HEK293 (cell line): ENCODE measurements at regions not wholly inside any gene's neighbourhood (a gene's known extent, or its start where the extent isn't known, plus 50 kb on each side); places are given as distances from the start of the nearest gene placed in this dataset.

Experiments used
- CTCF ChIA-PET: fragments of 350-600 bp; formaldehyde crosslinking; extraction: SDS; loops from one replicate; lab custom pipeline; 2021; ENCODE audit warnings: antibody characterized with exemption; lab: Yijun Ruan, JAX
- POLR2A ChIA-PET: fragments of 300-600 bp; formaldehyde crosslinking; extraction: SDS; loops from one replicate; lab custom pipeline; 2020; ENCODE audit warnings: antibody characterized with exemption, inconsistent platforms; lab: Yijun Ruan, JAX
- H3K27ac ChIP-seq: fragments of 200-500 bp; sonication (Bioruptor generic); 2 replicates; pipeline ENCODE4 v1.5.1; 2014; ENCODE audit warnings: low read depth, low read length, control low read depth, inconsistent platforms; ENCODE audit errors: extremely low read depth
- H3K36me3 ChIP-seq, 2 experiments: fragments of 200-500 bp in 1 of 2; sonication (Bioruptor generic) in 1 of 2; 1 replicate in 1 of 2; 2 replicates in 1 of 2; pipeline ENCODE4 v1.5.1; 2014 to 2017; ENCODE audit warnings: inconsistent platforms in 2 of 2, low read length in 2 of 2; ENCODE audit not compliant: control insufficient read depth in 2 of 2, insufficient read depth in 1 of 2
- H3K4me1 ChIP-seq: fragments of 200-500 bp; sonication (Bioruptor generic); 2 replicates; pipeline ENCODE4 v1.5.1; 2014; ENCODE audit warnings: mild to moderate bottlenecking, low read length, inconsistent platforms; ENCODE audit not compliant: control insufficient read depth, insufficient read depth
- H3K4me3 ChIP-seq: 2 replicates; pipeline ENCODE4 v1.5.1; 2011; ENCODE audit warnings: low read depth, mild to moderate bottlenecking, control low read depth, low read length, moderate library complexity
- H3K9me3 ChIP-seq: fragments of 200-500 bp; sonication (Bioruptor generic); 2 replicates; pipeline ENCODE4 v1.5.1; 2014; ENCODE audit warnings: low read depth, low read length, inconsistent platforms; ENCODE audit not compliant: control insufficient read depth, insufficient read depth
- GLIS1 ChIP-seq: fragments of 450-650 bp; formaldehyde crosslinking; IDR thresholded peaks from 2 replicates; pipeline ENCODE4 v1.5.1; 2016; ENCODE audit warnings: missing biosample characterization, missing genetic modification characterization
- HIC1 ChIP-seq: fragments of 450-650 bp; formaldehyde crosslinking; IDR thresholded peaks from 2 replicates; pipeline ENCODE4 v1.5.1; 2016; ENCODE audit warnings: missing biosample characterization, missing genetic modification characterization
- MYNN ChIP-seq: fragments of 450-650 bp; formaldehyde crosslinking; IDR thresholded peaks from 2 replicates; pipeline ENCODE4 v1.5.1; 2016; ENCODE audit warnings: missing biosample characterization, missing genetic modification characterization, borderline replicate concordance
- YY2 ChIP-seq: fragments of 450-650 bp; formaldehyde crosslinking; IDR thresholded peaks from 2 replicates; pipeline ENCODE4 v1.5.1; 2016; ENCODE audit warnings: missing biosample characterization, missing genetic modification characterization
- ZBTB1 ChIP-seq: fragments of 450-650 bp; formaldehyde crosslinking; IDR thresholded peaks from 2 replicates; pipeline ENCODE4 v1.5.1; 2016; ENCODE audit warnings: missing biosample characterization, missing genetic modification characterization
- ZNF169 ChIP-seq: fragments of 450-650 bp; formaldehyde crosslinking; IDR thresholded peaks from 2 replicates; pipeline ENCODE4 v1.5.1; 2016; ENCODE audit warnings: missing biosample characterization, missing genetic modification characterization
- ZNF416 ChIP-seq: fragments of 450-650 bp; formaldehyde crosslinking; IDR thresholded peaks from 2 replicates; pipeline ENCODE4 v1.5.1; 2016; ENCODE audit warnings: missing biosample characterization, missing genetic modification characterization
- ZNF48 ChIP-seq: fragments of 450-650 bp; formaldehyde crosslinking; IDR thresholded peaks from 2 replicates; pipeline ENCODE4 v1.5.1; 2016; ENCODE audit warnings: missing biosample characterization, missing genetic modification characterization
- ZNF549 ChIP-seq: fragments of 450-650 bp; IDR thresholded peaks from 2 replicates; pipeline ENCODE4 v1.5.1; 2018; ENCODE audit warnings: missing biosample characterization, missing genetic modification characterization, mild to moderate bottlenecking, inconsistent platforms, moderate library complexity
- ZNF621 ChIP-seq: fragments of 450-650 bp; formaldehyde crosslinking; IDR thresholded peaks from 2 replicates; pipeline ENCODE4 v1.5.1; 2017; ENCODE audit warnings: missing biosample characterization, missing genetic modification characterization
- ZNF654 ChIP-seq: fragments of 450-650 bp; formaldehyde crosslinking; IDR thresholded peaks from 2 replicates; pipeline ENCODE4 v1.5.1; 2016; ENCODE audit warnings: low read depth, missing biosample characterization, missing genetic modification characterization
- ZNF670 ChIP-seq: fragments of 450-650 bp; formaldehyde crosslinking; IDR thresholded peaks from 2 replicates; pipeline ENCODE4 v1.5.1; 2016; ENCODE audit warnings: missing biosample characterization, missing genetic modification characterization, low read depth
- ZNF777 ChIP-seq: fragments of 450-650 bp; formaldehyde crosslinking; IDR thresholded peaks from 2 replicates; pipeline ENCODE4 v1.5.1; 2017; ENCODE audit warnings: missing biosample characterization, missing genetic modification characterization, borderline replicate concordance
- ZSCAN5A ChIP-seq: fragments of 450-650 bp; formaldehyde crosslinking; IDR thresholded peaks from 2 replicates; pipeline ENCODE4 v1.5.1; 2016; ENCODE audit warnings: missing biosample characterization, missing genetic modification characterization
- TF ChIP-seq, protein P1 (sequence below): fragments of 450-650 bp; formaldehyde crosslinking; IDR thresholded peaks from 2 replicates; pipeline ENCODE4; 2016; ENCODE audit warnings: missing biosample characterization, missing genetic modification characterization
- TF ChIP-seq, protein P2 (sequence below): fragments of 450-650 bp; formaldehyde crosslinking; IDR thresholded peaks from 2 replicates; pipeline ENCODE4 v1.5.1; 2017; ENCODE audit warnings: missing biosample characterization, missing genetic modification characterization
- TF ChIP-seq, protein P3 (sequence below): fragments of 450-650 bp; formaldehyde crosslinking; IDR thresholded peaks from 2 replicates; pipeline ENCODE4 v1.5.1; 2016; ENCODE audit warnings: missing biosample characterization, missing genetic modification characterization

DNA sequence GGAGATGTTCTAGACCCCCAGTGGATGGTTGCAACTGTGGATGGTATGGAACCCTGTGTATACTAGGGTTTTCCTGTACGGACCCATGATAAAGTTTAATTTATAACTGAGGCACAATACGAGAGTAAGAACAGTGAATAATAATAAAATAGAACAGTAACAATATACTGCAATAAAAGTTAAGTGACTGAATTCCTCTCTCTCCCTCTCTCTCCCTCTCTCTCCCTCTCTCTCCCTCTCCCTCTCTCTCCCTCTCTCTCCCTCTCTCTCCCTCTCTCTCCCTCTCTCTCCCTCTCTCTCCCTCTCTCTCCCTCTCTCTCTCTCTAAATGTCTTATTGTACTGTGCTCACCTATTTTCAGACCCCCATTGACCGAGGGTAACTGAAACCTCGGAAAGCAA, 291.0 kb downstream of the IRF8 start:
- H3K36me3 ChIP-seq = no peaks in the 10 kb centered on the region
- TF ChIP-seq ZNF169 (tag by site-specific recombination) = peak; percentile 74; the same call in 1 of the 2 replicates
- TF ChIP-seq, protein P1, sequence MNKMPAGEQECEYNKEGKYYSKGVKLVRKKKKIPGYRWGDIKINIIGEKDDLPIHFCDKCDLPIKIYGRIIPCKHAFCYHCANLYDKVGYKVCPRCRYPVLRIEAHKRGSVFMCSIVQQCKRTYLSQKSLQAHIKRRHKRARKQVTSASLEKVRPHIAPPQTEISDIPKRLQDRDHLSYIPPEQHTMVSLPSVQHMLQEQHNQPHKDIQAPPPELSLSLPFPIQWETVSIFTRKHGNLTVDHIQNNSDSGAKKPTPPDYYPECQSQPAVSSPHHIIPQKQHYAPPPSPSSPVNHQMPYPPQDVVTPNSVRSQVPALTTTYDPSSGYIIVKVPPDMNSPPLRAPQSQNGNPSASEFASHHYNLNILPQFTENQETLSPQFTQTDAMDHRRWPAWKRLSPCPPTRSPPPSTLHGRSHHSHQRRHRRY = no peak
- TF ChIP-seq ZNF48 (tag by site-specific recombination) = no peak
- TF ChIP-seq, protein P2, sequence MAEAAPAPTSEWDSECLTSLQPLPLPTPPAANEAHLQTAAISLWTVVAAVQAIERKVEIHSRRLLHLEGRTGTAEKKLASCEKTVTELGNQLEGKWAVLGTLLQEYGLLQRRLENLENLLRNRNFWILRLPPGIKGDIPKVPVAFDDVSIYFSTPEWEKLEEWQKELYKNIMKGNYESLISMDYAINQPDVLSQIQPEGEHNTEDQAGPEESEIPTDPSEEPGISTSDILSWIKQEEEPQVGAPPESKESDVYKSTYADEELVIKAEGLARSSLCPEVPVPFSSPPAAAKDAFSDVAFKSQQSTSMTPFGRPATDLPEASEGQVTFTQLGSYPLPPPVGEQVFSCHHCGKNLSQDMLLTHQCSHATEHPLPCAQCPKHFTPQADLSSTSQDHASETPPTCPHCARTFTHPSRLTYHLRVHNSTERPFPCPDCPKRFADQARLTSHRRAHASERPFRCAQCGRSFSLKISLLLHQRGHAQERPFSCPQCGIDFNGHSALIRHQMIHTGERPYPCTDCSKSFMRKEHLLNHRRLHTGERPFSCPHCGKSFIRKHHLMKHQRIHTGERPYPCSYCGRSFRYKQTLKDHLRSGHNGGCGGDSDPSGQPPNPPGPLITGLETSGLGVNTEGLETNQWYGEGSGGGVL (tag by site-specific recombination) = peak; percentile 39; the same call in 1 of the 2 replicates
- no peak overlapping the region for H3K27ac ChIP-seq
- ChIA-PET POLR2A (no interaction called here), CTCF (no interaction called here)
- H3K4me3 ChIP-seq = no peak overlapping the region
- H3K9me3 ChIP-seq = no peaks in the 10 kb centered on the region
- H3K4me1 ChIP-seq = no peaks in the 10 kb centered on the region

- no peaks in the 10 kb centered on the region for H3K9me3 ChIP-seq
- CTCF ChIA-PET = no interaction called here
- no peak overlapping the region for H3K4me3 ChIP-seq
- H3K36me3 ChIP-seq = no peaks in the 10 kb centered on the region
- no peak overlapping the region for H3K27ac ChIP-seq
- H3K4me1 ChIP-seq = no peaks in the 10 kb centered on the region
- POLR2A ChIA-PET = no interaction called here
- TF ChIP-seq ZNF621 (tag by site-specific recombination) = no peak
- TF ChIP-seq ZNF416 (tag by site-specific recombination) = no peak
- TF ChIP-seq, all 188 proteins: peak for 0
These were observed 292.7 kb downstream of the IRF8 start for GRCh38 chr16:86191663-86192062.

DNA sequence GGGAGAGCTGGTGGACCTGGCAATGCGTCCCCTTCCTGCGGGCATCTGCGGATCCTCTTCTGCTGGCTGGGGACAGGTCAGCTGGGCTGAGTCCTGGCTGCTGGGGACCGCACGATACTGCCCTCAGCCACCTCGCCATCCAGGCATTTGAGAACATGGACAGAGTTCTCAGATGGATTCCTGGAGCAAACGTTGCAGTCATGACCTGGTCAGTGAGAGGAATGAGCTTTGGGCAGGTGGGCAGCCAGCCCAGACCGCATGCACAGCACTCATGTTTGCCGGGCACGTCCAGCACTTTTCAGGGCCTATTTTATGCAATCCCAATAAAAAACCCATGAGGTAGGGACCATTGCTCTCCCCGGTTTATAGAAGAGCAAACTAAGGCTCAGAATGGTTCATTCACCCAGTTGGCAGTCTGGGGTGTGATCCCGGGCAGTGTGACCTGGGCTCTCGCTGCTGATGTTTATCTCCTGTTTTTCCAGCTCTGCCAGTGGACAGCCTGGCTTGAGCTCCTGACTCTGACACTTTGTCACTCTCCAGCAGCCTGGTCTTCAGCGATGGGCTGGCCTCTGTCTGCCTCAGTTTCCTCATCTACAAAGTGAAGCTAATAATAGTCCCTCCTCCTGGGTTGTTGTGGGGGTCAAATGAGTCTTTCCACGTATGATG, 294.7 kb downstream of the IRF8 start:
- POLR2A ChIA-PET = no interaction called here
- TF ChIP-seq, protein P3, sequence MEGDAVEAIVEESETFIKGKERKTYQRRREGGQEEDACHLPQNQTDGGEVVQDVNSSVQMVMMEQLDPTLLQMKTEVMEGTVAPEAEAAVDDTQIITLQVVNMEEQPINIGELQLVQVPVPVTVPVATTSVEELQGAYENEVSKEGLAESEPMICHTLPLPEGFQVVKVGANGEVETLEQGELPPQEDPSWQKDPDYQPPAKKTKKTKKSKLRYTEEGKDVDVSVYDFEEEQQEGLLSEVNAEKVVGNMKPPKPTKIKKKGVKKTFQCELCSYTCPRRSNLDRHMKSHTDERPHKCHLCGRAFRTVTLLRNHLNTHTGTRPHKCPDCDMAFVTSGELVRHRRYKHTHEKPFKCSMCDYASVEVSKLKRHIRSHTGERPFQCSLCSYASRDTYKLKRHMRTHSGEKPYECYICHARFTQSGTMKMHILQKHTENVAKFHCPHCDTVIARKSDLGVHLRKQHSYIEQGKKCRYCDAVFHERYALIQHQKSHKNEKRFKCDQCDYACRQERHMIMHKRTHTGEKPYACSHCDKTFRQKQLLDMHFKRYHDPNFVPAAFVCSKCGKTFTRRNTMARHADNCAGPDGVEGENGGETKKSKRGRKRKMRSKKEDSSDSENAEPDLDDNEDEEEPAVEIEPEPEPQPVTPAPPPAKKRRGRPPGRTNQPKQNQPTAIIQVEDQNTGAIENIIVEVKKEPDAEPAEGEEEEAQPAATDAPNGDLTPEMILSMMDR = no peak
- TF ChIP-seq ZNF670 (tag by site-specific recombination) (no peak), HIC1 (tag by site-specific recombination) (no peak), ZNF549 (tag by site-specific recombination) (no peak), MYNN (tag by site-specific recombination) (no peak), YY2 (tag by site-specific recombination) (no peak), GLIS1 (no peak), ZNF777 (no peak), ZNF654 (no peak), ZSCAN5A (no peak), ZBTB1 (tag by site-specific recombination) (no peak)
- TF ChIP-seq, protein P2 (tag by site-specific recombination) = no peak

More for the DNA sequence above, 294.7 kb downstream of the IRF8 start:
- Histone ChIP-seq H3K27ac (no peak overlapping the region), H3K4me3 (no peak overlapping the region), H3K9me3 (no peaks in the 10 kb centered on the region), H3K36me3 (no peaks in the 10 kb centered on the region), H3K4me1 (no peaks in the 10 kb centered on the region; the same call in 1 of the 2 replicates)
- CTCF ChIA-PET = interaction anchor here (0.5 to 2.3 kb wide), 2 partner anchors 29 to 59 kb away, joined by 4 to 6 read pairs; no protein-coding TSS in a partner anchor
